ENCODE measurements at regions not wholly inside any gene's neighbourhood (a gene's known extent, or its start where the extent isn't known, plus 50 kb on each side); places are given as distances from the start of the nearest gene placed in this dataset.

DNA sequence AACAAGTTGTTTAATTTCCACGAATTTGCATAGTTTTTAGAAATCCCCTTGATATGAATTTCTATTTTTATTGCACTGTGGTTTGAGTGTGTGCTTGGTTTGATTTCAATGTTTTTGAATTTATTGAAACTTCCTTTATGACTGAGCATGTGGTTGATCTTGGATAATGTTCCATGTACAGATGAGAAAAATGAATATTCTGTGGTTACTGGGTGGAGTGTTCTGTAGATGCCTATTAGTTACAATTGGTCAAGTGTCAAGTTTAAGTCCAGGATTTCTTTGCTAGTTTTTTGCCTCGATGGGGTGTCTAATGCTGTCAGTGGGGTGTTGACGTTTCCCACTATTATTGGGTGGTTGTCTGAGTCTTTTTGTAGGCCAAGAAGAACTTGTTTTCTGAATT lies 319.5 kb upstream of the ACTBL2 start:
- DNase-seq (ENCODE audit: low read depth in 2 of 2): no peak

DNA sequence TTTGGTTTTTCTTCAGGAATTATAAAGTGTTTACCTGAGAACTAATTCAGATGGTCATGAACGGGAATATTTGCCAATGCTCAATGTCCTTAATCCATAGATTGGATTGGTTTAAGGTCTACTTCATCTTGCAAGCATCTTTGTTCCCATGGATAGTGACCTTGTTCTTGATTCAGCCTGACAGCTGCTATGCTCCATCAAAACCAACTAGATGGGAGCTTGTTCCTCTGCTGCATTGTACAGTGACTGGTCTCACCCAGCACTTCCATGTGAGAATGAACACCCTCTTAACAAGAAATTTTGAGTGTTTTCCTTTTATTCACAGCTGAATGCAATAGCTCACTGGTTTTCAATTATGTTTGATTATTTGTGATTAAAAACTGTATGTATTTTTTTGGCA lies 312.6 kb upstream of the ACTBL2 start:
- DNase-seq (ENCODE audit: low read depth in 2 of 2): no peak

DNA sequence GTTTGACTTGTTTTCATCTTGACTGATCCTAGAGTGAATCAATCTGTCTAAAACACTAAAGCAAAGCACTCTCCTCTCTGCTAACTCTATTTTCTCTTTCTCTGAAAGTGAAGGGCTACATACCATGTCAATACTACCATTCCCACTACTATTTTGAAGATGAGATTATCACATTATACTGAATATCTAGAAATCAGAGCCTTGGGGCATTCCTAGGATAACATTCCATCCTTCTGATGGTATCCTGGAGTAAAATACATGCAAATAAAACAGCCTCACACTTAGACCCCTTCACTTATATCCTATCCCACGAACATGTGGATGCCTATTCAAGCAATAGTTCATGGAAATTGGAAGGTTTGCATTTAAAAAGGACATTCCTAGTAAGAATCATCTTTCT lies 309.3 kb upstream of the ACTBL2 start:
- no peak for DNase-seq (ENCODE audit: low read depth in 2 of 2)

DNA sequence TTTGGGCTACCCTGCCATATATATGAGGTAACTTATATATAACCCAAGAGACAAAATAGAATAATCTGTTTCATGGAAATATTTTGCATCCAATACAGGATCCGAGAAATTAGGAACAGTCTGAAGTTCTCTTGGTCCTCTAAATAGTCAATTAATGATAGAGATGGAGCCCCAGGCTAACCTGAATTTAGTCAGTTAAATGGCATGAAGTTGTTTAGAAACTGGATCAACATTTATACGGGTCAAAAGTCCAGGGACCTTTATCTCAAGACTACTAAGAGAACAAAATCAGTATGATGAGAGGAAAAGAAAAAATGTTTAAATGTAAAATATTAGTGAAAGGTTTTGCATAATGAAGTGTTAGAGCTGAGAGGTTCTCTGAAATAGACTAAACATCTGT lies 303.3 kb upstream of the ACTBL2 start:
- no peak for DNase-seq (ENCODE audit: low read depth in 2 of 2)

DNA sequence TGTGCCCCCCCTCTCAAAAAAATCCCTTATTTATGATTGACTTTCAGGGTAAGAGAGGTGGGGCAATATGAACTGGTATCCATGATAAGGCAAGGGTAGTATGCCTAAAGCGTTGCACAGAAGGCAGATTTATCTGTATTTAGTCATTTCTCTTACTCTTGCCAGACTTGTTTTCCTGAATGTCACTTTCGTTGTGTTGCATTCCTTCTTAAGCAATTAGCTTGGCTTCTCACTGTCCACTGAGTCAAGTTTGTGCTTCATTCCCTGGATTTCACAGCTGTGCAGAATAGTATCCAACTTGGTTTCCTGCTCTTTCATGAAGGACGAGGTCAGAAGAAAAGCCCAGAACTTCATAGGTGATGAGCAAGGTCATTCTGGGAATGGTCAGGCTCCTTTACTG lies 301.5 kb upstream of the ACTBL2 start:
- no peak for DNase-seq (ENCODE audit: low read depth in 2 of 2)

DNA sequence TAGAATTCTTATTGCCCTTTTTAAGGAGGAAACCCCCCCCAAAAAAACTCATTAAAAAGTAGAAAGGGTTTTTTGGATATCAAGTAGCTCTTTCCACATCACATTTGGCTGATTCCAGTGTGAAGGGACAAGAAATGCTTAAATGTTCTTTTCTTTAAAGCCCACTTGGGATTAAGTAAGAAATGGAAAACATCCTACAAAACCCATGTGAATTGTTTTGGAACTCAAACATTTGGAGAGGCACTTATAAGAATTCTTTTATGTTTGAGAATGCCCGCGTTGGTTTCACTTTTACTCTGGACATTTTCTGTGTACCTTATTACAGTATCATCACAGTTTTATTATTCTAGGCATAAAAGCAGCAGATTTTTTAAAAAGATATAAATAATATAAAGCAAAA lies 301.1 kb upstream of the ACTBL2 start:
- DNase-seq (ENCODE audit: low read depth in 2 of 2): no peak

DNA sequence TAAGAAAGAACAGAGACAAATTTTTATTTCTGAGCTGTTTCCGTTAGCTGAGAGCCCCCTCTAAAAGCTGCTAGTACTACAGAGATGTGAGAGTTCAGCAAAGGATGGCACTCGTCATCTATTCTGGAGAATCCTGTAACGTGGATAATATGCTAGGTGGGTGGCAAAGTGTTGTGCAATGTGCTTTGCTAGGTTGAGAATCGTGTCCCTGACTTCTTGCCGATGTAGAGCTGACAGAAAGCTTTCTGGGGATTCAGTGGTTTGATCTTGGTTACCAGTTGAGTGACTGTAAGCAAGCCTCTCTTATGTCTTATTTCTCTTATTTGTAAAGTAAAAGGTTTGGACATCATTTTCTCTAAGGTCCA lies 298.3 kb upstream of the ACTBL2 start:
- no peak for DNase-seq (ENCODE audit: low read depth in 2 of 2)

DNA sequence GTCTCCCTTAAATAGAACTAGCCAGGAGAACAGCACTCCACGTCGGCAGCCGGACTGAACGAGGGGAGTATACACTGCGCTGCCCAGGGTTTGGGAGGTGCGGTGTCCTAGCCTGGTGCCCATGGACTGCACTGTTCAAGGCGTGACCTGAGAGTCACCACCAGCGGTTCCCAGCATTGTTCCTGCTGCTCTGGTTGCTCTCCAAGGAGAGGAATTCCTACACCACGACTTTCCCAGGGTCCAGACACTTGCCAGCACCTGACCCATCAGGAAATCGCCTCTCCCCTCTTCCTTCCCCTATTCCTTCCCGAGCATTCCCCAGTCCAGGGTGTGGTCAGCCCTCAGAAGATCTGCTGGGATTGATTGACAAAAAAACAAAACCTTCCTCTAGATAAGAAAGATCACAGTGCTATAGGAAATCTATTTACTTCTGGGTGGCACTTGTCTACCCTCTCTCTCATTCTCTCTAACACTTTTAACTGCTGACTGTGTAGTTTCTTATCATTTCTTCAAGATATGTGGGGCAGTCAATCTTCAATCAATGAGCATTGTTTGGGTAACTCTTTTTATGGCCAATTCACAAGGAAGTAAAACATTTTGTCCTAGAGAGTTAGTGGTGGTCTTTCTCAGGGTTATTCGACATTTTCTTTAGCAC lies 297.8 kb upstream of the ACTBL2 start:
- no peak for DNase-seq (ENCODE audit: low read depth in 2 of 2)

DNA sequence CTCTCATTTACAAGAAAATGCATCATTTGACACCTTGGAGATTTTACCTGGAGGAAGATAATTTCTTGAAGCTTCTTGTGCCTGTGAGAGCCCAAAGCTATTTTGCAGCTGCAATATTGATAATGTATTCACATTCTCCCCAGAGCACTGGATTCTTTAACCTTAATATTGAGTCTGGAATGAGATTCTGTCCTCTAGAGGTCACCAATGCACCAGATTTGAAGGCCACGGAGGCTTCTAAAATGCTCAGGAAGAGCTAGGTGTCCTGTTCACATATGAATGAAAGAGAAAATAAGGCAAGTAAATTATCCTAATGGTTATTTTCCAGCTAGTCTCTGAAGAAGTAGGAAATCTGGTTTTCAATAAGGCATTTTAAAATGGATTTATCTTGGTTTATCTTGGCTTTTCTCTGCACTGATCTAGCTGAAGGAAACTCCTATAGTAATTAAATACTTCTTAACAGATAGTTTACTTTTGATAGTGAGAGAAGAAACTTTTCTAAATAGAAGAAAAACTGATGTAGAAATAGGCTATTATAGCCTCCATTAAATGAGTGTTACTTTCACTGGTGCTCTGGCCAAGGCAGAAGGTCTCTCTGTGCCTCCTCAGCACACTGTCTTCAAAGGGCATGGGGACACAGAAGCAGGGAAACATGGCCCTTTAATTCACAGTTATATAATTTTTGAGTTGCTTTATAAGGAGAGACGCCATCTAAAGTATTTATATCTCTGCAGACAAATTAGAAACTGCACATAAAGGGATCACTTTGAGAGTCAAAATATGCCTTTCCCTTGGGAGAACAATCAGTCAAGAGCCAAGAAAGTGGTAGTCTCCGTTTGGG lies 297.0 kb upstream of the ACTBL2 start:
- no peak for DNase-seq (ENCODE audit: low read depth in 2 of 2)

DNA sequence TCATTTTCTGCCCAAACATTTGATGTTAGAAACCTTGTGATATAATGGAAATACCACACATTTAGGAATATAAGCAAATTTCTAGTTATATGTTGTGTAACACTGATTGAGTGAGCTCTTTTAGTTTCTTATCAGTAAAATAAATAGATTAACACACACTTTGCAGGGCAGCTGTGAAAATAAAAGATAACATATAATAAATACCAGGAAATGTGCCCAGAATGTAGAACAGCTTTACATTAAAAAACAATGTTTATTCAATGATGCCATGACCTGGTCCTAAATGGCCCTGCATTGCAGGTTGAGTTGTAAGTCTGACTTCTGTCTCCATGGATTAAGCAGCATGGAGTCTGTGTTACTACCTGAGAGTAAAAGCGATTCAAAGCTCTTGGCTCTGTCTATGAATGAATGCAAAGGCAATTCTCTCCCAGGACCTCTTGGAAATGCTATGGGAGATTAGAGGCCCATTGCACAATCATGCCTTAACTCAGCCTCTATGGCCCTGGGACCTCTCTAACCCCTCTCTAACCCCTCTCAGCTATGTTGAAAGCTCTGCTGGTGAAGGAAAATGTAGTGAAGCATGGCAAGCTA lies 296.0 kb upstream of the ACTBL2 start:
- no peak for DNase-seq (ENCODE audit: low read depth in 2 of 2)

DNA sequence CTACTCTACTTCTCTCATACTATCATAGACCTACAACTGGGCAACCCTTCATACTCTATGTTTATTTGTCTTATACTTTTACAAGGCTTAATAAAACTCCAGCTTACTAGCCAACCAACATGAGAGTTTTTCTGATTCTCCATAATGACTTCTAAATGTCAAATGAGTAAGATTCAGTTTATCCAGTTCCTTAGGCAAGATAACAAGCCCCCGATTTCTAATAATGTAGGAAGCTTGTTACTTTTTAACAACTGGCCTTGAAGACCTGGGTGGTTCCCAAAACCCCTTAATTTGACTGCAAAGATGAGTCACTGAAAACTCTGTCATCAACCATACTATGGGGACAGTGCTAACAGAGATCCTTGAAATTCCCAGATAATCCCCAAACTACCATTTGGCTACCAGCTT lies 294.6 kb upstream of the ACTBL2 start:
- DNase-seq (ENCODE audit: low read depth in 2 of 2): no peak

DNA sequence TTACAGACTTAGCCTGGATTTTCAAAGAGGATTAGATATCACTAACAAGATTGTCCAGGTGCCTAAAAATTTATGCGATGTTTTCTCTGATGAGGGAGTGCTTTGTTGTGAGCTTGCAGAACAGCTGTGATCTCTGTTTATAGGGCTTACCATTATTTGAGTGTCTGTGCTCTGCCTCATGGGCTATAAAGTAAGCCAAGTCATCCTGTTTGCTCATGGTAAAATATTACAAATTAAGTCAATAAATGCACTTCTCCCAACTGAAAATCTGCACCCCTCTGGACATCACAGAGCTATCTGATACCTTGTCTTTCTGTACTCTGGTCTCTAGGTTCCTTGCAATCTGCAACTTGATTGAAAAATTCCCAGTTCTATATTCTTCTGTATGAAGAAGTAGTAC lies 293.4 kb upstream of the ACTBL2 start:
- no peak for DNase-seq (ENCODE audit: low read depth in 2 of 2)

DNA sequence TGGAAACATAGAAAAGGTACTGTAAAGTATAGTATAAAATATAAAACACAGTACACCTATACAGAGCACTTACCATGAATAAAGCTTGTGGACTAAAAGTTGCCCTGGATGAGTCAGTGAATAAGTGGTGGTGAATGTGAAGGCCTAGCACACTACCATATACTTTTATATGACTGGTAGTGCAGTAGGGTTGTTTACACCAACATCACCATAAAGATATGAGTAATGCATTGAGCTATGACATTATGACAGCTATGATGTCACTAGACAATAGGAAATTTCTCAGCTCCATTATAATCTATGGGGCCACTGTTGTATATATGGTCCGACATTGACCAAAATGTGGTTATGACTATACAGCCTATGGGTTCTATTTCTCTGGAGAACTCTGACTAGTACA lies 291.8 kb upstream of the ACTBL2 start:
- DNase-seq (ENCODE audit: low read depth in 2 of 2): no peak

DNA sequence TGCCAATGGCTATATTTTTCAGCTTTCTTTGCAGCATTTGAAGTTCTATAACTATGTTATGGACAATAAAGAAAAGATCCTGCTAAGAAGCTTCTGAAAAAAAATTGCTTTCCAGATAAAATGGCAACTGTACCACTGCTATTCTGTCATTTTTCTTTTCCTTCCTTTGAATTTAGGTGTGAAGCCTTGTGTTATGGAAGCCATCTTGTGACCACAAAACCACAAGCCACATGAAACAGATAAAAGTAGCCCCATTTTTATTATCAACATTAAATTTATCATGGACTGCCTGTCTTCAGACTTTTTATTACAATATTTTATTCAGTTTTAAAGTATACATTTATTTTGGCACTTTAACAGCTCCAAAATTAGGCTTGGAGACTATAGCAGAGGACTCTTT lies 289.9 kb upstream of the ACTBL2 start:
- DNase-seq (ENCODE audit: low read depth in 2 of 2): no peak

DNA sequence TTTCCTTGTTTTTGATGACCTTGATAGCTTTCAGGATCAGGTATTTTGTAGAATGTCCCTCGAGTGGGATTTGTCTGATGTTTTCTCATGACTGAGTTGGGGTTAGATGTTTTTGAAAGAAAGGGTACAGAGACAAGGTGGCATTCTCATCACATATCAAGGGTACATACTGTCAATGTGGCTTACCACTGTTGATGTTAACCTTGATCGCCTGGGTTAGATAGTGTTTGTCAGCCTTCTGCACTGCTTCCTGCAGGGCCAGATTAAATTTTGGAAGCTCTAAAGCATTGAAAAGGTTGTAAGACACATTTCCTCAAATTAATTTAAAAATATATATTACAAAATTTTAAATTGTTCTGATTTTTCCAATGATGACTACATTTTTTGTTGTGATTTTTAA lies 287.4 kb upstream of the ACTBL2 start:
- no peak for DNase-seq (ENCODE audit: low read depth in 2 of 2)

DNA sequence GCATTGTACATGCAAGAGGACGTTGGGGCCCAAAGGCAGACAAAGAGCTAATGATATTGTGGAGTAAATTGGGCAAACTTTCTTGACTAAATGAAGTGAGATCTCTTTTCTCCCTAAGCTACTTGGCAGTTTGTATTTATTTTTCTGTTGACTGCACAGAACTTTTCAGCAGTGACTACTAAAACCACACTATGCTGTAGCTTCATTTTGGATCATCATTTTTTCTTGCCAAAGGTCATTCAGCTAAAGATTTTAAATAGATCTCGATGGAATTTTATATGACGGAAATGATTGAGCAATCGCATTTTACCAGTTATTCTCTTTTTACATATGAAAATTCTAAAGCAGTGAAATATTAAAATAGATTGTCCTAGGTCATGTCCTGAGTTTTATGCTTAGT lies 286.1 kb upstream of the ACTBL2 start:
- no peak for DNase-seq (ENCODE audit: low read depth in 2 of 2)

DNA sequence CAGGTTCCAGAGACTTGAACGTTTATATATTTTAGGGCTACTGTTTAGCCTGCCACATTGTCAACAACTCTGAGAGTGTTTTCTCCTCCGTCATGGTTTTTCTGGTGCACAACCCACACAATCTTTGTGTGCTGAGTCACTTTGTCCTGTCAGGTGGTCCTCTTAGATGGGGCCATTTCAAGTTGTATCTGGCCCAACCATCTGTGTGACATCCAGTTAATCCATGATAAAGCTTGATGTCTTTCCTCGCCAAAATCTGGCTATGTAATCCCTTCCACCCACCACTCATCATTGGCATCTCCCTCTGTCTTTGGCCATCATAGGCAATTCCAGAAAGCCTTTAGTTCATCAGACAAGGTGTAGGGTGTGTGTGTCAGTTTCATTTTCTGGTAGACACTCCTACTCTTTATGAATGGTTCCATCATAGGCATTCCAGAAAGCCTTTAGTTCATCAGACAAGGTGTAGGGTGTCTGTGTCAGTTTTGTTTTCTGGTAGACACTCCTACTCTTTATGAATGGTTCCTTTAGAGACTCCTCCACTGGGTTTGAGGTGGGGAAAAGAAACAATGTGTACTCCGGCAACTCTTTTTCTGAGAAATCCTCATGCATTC lies 282.0 kb upstream of the ACTBL2 start:
- DNase-seq (ENCODE audit: low read depth in 2 of 2): no peak

DNA sequence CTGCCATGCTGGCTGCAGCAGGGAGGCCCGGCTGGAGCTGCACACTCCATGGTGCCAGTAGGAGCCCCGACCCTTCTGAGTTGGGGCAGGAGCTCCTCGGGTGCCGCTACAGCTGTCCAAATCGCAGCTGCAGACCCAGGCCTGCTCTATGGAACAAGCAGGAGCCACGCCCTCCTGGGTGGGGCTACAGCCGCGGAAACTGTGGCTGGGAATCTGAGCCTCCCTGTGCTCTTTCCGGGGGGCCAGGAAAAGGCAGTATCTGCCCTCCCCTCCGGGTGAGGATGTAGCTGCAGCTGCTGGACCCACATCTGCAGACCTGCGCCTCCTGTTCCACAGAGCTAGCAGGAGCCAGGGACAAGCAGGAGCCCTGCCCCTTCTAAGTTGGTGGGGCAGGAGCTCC lies 278.9 kb upstream of the ACTBL2 start:
- DNase-seq (ENCODE audit: low read depth in 2 of 2): no peak

DNA sequence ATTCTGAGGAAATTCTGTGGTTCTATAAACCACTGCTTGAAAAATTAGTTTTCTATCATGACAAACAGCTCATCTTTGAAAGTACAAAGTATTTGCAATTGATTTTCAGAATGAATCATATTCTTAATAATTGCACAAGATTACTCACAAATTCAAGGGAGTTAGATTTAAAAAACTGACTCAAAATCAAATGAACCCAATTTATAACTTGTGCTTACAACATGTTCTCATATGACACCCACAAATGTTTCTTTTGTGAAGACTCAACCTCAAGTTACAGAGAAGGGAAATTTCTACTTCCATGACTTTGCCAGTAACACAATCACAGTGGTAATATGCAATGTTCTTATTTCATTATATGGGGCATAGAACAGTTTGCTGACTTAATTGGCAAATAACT lies 272.0 kb upstream of the ACTBL2 start:
- DNase-seq (ENCODE audit: low read depth in 2 of 2): no peak

DNA sequence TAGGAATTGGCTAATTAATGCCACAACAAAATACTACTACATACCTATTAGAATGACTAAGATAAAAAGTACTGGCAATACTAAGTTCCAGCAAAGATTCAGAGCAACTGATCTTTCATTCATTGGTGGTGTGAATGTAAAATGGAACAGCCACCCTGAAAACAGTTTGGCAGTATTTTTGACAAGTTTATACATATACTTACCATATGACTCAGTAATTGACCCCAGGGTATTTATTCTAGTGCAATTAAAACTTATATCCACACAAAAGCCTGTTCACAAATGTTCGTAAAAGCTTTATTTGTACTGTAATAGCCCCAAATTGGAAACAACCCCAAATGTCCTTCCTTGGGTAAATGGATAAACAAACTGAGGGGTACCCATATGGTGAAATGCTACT lies 270.8 kb upstream of the ACTBL2 start:
- DNase-seq (ENCODE audit: low read depth in 2 of 2): no peak

DNA sequence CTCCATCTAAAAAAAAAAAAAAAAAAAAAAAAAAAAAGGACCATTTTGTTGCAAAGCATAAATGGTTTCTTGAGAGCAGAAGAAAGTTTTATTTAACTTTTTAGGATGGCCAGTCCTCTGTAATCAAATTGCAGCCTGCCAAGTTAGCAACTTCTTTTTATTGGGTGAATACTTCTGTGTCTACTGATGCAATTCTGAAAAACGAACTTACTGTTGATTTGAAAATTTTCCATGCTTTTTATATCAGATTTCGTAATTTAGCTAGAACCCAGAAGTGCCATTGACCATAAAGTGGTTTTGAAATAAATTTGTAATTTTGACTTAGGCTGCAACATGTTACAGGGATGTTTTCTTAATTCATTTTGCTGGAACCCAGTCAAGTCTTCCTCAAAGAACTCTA lies 269.1 kb upstream of the ACTBL2 start:
- no peak for DNase-seq (ENCODE audit: low read depth in 2 of 2)

DNA sequence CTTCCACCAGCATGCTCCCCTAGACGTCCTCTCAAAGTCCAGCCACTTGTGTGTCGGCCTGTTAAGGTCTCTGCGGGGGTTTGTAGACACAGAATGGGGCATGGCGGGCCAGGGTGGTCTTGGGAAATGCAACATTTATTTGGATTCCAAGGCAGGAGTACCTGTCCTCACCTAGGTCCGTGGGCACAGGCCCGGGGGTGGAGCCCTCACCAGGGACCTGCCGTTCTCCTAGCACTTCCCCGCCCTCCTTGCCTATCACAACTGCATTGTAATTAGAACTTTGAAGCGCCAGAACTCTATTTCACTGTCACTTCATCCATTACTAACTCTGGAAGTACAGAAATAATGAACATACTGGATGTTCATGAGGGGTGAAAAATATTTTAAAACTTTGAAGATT lies 268.3 kb upstream of the ACTBL2 start:
- DNase-seq (ENCODE audit: low read depth in 2 of 2): no peak

DNA sequence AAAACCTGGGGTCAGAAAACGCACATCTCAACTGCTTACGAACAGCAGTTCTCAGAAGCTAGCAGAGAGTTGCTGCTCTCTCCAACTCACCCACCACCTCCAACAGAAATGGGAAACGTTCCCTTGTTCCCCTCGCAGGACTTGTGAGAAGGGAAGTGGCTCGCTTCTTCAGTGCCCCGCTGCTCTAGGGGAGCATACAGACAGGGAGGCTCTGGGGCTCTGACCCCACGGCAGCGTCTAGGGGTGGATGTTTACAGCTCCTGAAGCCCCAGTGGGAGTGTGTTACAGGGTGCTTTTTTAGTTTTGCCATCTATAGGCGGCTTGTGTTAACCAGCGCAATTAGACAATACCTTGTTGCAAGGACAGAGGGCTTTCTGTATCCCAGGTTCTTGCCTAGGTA lies 267.7 kb upstream of the ACTBL2 start:
- no peak for DNase-seq (ENCODE audit: low read depth in 2 of 2)

All from stimulated activated CD4-positive, alpha-beta T cell treated with anti-CD3 and anti-CD28 coated beads, Interleukin-4, amount 100 ng/mL, for 48 hours (primary cell).